LNCAP (cell line): ENCODE measurements at regions not wholly inside any gene's neighbourhood (a gene's known extent, or its start where the extent isn't known, plus 50 kb on each side); places are given as distances from the start of the nearest gene placed in this dataset.

ENCODE experiments used
- TF ChIP-seq, protein P1 (sequence below): fragments of 450-650 bp; IDR thresholded peaks from 2 replicates; pipeline ENCODE4 v1.5.1; 2017; ENCODE audit warnings: mild to moderate bottlenecking

DNA sequence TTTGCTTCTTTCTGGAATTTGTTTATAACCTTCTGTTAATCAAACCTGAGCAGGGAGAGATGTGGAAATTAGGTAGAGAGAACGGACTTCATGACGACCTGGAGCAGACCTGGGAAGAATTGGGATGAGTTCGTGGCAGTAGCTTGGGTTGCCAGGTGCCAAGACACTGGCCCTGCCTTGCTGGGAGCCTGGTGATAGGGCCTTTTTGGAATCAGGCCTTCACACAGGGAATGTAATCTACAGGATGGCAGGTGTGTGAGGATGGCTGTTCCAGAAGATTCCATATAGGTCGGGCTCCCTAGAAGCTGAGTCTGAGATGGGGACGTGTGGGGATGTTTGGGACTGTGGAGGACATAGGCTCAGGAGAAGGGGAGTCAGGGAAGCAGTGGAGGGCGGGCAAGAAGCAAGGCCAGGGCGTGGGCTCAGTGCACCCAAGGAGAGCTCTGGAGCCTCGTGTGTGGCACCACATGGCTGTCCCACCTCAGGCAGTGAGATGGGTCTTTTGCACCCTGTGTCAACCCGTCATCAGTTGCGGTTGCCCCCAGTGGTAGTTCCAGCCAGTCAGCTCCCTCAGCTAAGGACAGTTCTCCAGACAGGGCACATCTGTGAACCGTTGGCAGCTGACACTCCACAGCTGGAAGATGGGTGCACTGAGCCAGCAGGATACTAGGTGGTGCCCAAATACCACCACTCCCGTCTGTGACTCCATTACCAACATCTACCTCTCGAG, 395.9 kb downstream of the MATN1 start:
- TF ChIP-seq, protein P1, sequence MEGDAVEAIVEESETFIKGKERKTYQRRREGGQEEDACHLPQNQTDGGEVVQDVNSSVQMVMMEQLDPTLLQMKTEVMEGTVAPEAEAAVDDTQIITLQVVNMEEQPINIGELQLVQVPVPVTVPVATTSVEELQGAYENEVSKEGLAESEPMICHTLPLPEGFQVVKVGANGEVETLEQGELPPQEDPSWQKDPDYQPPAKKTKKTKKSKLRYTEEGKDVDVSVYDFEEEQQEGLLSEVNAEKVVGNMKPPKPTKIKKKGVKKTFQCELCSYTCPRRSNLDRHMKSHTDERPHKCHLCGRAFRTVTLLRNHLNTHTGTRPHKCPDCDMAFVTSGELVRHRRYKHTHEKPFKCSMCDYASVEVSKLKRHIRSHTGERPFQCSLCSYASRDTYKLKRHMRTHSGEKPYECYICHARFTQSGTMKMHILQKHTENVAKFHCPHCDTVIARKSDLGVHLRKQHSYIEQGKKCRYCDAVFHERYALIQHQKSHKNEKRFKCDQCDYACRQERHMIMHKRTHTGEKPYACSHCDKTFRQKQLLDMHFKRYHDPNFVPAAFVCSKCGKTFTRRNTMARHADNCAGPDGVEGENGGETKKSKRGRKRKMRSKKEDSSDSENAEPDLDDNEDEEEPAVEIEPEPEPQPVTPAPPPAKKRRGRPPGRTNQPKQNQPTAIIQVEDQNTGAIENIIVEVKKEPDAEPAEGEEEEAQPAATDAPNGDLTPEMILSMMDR, result no peak

DNA sequence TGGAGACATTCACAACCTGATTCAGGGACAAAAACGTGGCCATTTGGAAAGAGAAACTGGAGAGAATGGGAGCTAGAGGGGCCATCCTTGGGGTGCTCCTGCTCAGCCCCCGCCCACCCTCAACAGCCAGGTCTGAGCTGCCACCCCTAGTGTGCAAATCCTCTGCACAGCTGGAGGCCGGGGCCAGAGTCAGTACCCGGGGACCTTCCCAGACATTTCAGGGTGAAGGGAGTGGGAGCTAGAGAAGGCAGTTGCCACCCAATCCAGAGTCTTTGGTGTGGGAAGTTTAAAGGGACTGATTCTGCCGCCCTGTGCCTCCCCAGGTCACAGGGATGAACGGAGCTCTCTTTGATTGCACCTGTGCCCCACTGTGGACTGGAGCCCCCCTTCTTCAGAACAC, 397.4 kb downstream of the MATN1 start:
- TF ChIP-seq, protein P1, result no peak

DNA sequence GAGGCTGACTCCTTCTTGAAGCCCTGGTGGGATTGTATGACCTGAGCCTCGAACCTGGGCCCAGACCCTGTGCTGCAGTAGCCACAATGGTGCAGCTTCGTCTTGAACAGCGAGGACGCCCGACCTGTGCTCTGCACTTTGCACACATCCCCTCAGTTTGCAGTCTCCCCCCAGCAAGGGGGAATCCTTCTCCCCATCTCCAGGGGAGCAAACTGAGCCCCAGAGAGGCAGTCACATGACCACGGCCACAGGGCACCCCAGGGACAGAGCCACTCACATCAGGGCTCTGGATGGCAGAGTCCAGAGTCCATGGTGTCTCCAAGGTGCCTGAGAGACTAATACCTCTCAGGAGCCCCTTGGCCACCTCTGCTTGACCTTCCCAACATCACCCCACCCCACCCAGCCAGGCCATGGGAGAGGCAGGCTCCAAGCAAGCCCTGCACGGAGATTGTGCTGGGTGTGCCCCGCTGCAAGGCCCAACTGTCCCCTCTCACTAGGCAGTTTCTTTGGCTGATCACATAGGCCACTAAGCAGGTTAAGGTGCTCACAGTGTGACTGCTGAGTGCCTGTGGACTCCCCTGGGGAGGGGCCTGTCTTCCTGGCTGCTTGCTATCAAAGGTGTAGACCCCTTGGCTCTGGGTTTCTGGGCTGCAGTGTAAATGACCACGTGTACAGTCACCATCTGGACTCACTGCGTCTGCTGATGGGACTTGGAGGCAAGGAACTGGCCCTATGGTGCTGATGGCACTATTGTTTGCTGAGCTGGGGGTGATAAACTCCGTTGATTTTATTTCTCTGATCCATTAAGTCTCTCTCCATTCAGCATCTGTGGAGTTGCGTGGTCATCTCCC, 398.1 kb downstream of the MATN1 start:
- TF ChIP-seq, protein P1, result no peak

DNA sequence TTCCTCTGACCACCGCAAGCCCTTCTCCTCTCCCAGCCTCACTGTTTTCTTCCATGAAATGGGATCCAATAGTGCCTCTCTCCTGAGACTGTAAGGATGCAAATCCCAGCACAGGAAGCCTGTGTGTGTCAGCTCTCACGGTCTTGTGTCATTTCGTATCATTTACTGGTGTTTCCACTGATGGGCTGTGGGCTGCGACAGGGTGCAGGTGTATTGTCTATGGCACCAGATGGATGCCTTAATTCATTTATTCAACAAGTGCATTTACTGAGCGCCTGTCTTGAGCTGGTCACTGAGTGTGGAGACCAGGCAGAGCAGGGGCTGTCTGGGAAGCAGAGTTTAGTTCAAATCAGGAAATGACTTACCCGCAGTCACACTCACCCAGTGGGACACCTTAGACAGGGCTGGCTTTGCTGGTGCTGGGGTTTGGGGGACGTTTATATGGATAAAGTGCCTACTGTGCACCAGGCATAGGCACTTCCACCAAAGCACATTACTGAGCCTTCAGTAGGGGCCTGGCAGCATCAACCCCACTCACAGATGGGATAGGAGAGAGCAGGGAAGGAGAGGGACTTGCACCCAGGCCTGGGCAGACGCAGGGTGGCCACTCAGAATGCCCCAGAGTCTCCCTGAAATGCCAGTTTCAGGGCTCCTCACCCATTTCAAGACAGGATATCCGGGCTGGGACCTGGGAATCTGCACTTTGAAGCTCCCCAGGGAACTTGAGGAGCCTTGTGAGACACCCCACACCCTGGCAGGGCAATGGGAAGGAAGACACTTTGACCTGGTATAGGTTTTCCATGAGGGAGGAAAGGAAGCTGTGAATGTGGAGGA, 398.9 kb downstream of the MATN1 start:
- TF ChIP-seq, protein P1, result no peak

DNA sequence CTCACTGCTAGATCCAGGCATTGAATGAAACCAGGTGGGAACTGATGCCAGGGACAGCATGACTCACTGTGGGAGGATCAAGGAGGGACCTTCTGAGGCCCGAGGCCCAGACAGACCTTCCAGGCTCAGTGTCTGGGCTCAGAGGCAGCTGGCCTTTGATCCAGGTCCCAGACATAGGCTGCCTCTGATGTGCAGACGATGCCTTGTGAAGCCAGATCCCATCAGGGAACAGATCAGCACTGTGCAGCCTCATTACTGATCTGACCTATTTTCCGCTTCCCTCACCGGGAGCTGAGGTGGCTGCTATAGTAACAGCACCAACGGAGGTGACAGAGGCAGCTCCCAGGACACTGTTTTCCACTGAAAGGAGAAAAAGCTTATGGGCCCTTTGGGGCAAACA, 399.5 kb downstream of the MATN1 start:
- TF ChIP-seq, protein P1, result no peak

DNA sequence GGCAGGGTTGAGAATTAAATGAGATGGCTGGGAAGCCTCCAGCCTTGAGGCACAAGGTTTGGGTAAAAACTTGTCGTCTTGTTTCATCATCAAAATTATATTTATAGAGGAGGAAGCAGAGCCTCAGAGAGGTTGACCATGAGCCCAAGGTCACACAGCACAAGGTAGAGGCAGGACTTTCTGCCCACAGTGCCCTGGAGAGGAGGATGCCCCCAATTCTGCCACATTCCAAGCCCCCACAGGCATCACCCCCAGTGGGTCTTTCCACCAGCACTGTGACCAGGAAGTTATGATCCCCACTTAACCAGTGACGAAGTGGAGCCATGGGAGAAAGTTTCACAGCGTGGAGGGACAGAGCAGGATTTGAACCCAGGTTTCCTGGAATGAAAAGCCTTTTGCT, 400.0 kb downstream of the MATN1 start:
- TF ChIP-seq, protein P1, result no peak

DNA sequence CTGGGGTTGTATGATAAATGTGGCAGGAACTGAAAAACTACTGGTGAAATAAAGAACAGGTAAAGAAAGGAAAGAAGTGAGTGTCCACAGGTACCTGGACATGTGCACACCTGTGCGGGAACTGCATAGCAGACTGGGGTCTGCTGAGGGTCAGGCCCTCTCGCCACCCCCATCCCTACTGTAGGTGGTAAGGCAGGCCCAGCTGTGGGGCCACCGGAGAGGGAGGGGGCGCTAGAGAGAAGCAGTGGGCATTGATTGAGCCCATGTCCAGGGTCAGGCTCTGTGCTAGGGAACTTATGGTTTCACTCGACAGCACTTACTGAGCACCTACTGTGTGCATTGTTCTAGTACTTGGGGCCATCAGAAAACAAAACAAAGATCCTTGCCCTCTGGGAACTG, 400.5 kb downstream of the MATN1 start:
- TF ChIP-seq, protein P1, result no peak
